HG03575 (cell line): ENCODE measurements at regions not wholly inside any gene's neighbourhood (a gene's known extent, or its start where the extent isn't known, plus 50 kb on each side); places are given as distances from the start of the nearest gene placed in this dataset.

Experiments used
- ATAC-seq: cut with Tn5 transposase; IDR thresholded peaks from one replicate; pipeline ENCODE4 v1.9.1; 2021; ENCODE audit not compliant: unreplicated experiment, insufficient number of reproducible peaks, low FRiP score; ENCODE audit errors: extremely low read depth

- ATAC-seq: peak; percentile 88
Observed at GRCh38 chr6:79335133-79335674, 100.7 kb upstream of the HMGN3 start.

- no peak for ATAC-seq
Observed at GRCh38 chr6:79334674-79335073, 100.2 kb upstream of the HMGN3 start.

GRCh38 chr6:79330704-79331103 lies 96.2 kb upstream of the HMGN3 start:
- ATAC-seq: no peak

GRCh38 chr6:79313254-79313653 lies 78.8 kb upstream of the HMGN3 start:
- ATAC-seq: no peak

- ATAC-seq: no peak
Observed at GRCh38 chr6:79307321-79308036, 73.0 kb upstream of the HMGN3 start.

GRCh38 chr6:79305020-79305419 lies 70.5 kb upstream of the HMGN3 start:
- ATAC-seq: no peak

- no peak for ATAC-seq
Observed at GRCh38 chr6:79302341-79302740, 67.9 kb upstream of the HMGN3 start.

GRCh38 chr6:79301290-79301689 lies 66.8 kb upstream of the HMGN3 start:
- no peak for ATAC-seq

- no peak for ATAC-seq
Observed at GRCh38 chr6:79296211-79296610, 61.7 kb upstream of the HMGN3 start.
